PC-3 (cell line): ENCODE measurements at regions not wholly inside any gene's neighbourhood (a gene's known extent, or its start where the extent isn't known, plus 50 kb on each side); places are given as distances from the start of the nearest gene placed in this dataset.

Source experiments
- ATAC-seq: fragments of 200-7000 bp; cut with Tn5 transposase; 2 replicates; pipeline ENCODE4 v1.9.1; 2020; ENCODE audit warnings: mild to moderate bottlenecking, moderate library complexity
- BruUV-seq: library from RNA; stranded (reverse); fragments of 400-500 nt; replicated peaks from 2 replicates; lab custom pipeline; 2021; lab: Mats Ljungman, UMichigan
- CTCF ChIA-PET: fragments of 300-600 bp; sonication (Branson Sonifier 250); formaldehyde crosslinking; loops from one replicate; lab custom pipeline; 2022; ENCODE audit warnings: antibody characterized with exemption; lab: Charles Lee
- POLR2A ChIA-PET: fragments of 300-600 bp; sonication (Branson Sonifier 250); formaldehyde crosslinking; loops from one replicate; lab custom pipeline; 2022; ENCODE audit warnings: antibody characterized with exemption; ENCODE audit not compliant: unreplicated experiment; lab: Charles Lee
- DNase-seq: peaks from one replicate; pipeline ENCODE4 v3.0.0-alpha.2; 2015
- H2AFZ ChIP-seq: fragments of 300-600 bp; sonication (generic); 2 replicates; pipeline ENCODE4 v1.6.0; 2016; ENCODE audit warnings: antibody characterized with exemption, low read length
- H3F3A ChIP-seq: fragments of 300-600 bp; sonication (generic); one replicate; pipeline ENCODE4 v1.6.0; 2017; ENCODE audit warnings: antibody characterized with exemption, low read length, control low read depth, mild to moderate bottlenecking; ENCODE audit not compliant: unreplicated experiment
- H3K27ac ChIP-seq: fragments of 300-600 bp; sonication (generic); 2 replicates; pipeline ENCODE4 v1.5.1; 2016; ENCODE audit warnings: mild to moderate bottlenecking, low read length
- H3K27me3 ChIP-seq: fragments of 300-600 bp; sonication (generic); 2 replicates; pipeline ENCODE4 v1.6.1; 2016; ENCODE audit warnings: low read length, mixed read lengths
- H3K36me3 ChIP-seq: fragments of 300-600 bp; sonication (generic); 2 replicates; pipeline ENCODE4 v1.6.1; 2016; ENCODE audit warnings: low read depth, mixed run types, low read length, mixed read lengths
- H3K4me1 ChIP-seq: fragments of 300-600 bp; sonication (generic); 2 replicates; pipeline ENCODE4 v1.5.1; 2016; ENCODE audit warnings: low read length; ENCODE audit not compliant: insufficient read depth
- H3K4me2 ChIP-seq: fragments of 300-600 bp; sonication (generic); 2 replicates; pipeline ENCODE4 v1.6.0; 2016; ENCODE audit warnings: low read length
- H3K4me3 ChIP-seq: fragments of 300-600 bp; sonication (generic); 2 replicates; pipeline ENCODE4 v1.5.1; 2016; ENCODE audit warnings: mild to moderate bottlenecking, low read length, mixed read lengths
- H3K79me2 ChIP-seq: fragments of 300-600 bp; sonication (generic); 2 replicates; pipeline ENCODE4 v1.6.1; 2017; ENCODE audit warnings: low read length, mixed read lengths
- H3K9ac ChIP-seq: fragments of 300-600 bp; sonication (generic); 2 replicates; pipeline ENCODE4 v1.6.0; 2016; ENCODE audit warnings: mild to moderate bottlenecking, low read length
- H3K9me2 ChIP-seq: fragments of 300-600 bp; sonication (generic); replicated peaks from 2 replicates; pipeline ENCODE4 v1.6.1; 2016; ENCODE audit warnings: mixed run types, low read length, mixed read lengths
- H3K9me3 ChIP-seq: fragments of 300-600 bp; sonication (generic); 2 replicates; pipeline ENCODE4 v1.6.1; 2016; ENCODE audit warnings: low read length, mixed read lengths
- H4K20me1 ChIP-seq: fragments of 300-600 bp; sonication (generic); 2 replicates; pipeline ENCODE4 v1.6.1; 2016; ENCODE audit warnings: low read length, mixed read lengths
- CTCF ChIP-seq: fragments of 300-600 bp; sonication (generic); conservative IDR thresholded peaks from 2 replicates; pipeline ENCODE4 v1.5.1; 2017; ENCODE audit warnings: antibody characterized with exemption, low read depth, mild to moderate bottlenecking, low read length
- EZH2 ChIP-seq: fragments of 300-600 bp; sonication (generic); IDR thresholded peaks from one replicate; pipeline ENCODE4 v1.6.1; 2017; ENCODE audit warnings: antibody characterized with exemption, mild to moderate bottlenecking, low read length; ENCODE audit not compliant: unreplicated experiment
- EZH2phosphoT487 ChIP-seq: fragments of 300-600 bp; sonication (generic); IDR thresholded peaks from 2 replicates; pipeline ENCODE4 v1.6.1; 2018; ENCODE audit warnings: mild to moderate bottlenecking, antibody characterized with exemption, low read length, borderline replicate concordance
- intact Hi-C: fragments of 100-400 bp; cut with micrococcal nuclease; formaldehyde crosslinking; loops from 2 replicates; pipeline ENCODE4 v1.9.0; 2023

- peaks cover 16% of the 10 kb centered on the region for H3K4me1 ChIP-seq
- no peaks in the 10 kb centered on the region for H3K27me3 ChIP-seq
- peak overlapping the region; percentile 43 for H3K4me2 ChIP-seq
- H4K20me1 ChIP-seq, result no peaks in the 10 kb centered on the region
- TF ChIP-seq EZH2phosphoT487 (no peak), EZH2 (no peak), CTCF (no peak)
- no peak overlapping the region for H3K9ac ChIP-seq
- H3K27ac ChIP-seq, result no peak overlapping the region
- ATAC-seq (peak; percentile 83), DNase-seq (peak; percentile 66)
- no peaks in the 10 kb centered on the region for H3K9me3 ChIP-seq
- no peak overlapping the region for H3K4me3 ChIP-seq
- CTCF ChIA-PET, result no interaction called here
- no peaks in the 10 kb centered on the region for H3K36me3 ChIP-seq
- H3K79me2 ChIP-seq, result no peaks in the 10 kb centered on the region
- no peaks in the 10 kb centered on the region for H3F3A ChIP-seq
- H2AFZ ChIP-seq, result no peak overlapping the region
- POLR2A ChIA-PET, result interaction anchor here (0.5 to 0.6 kb wide), 2 partner anchors 57 to 386 kb away, joined by 3 to 8 read pairs; no protein-coding TSS in a partner anchor
- intact Hi-C loops, result no loop called here
- BruUV-seq, result no TSS peak
- H3K9me2 ChIP-seq, result no peaks in the 10 kb centered on the region
Observed at GRCh38 chr6:134466771-134467525, 149.0 kb upstream of the SGK1 start.

- no peaks in the 10 kb centered on the region for H3K79me2 ChIP-seq
- no peaks in the 10 kb centered on the region for H3K9me3 ChIP-seq
- no peaks in the 10 kb centered on the region for H3F3A ChIP-seq
- no peaks in the 10 kb centered on the region for H3K36me3 ChIP-seq
- TF ChIP-seq CTCF, result no peak
- TF ChIP-seq EZH2, result no peak
- TF ChIP-seq EZH2phosphoT487, result no peak
- no peak for DNase-seq
- no peak overlapping the region for H3K4me3 ChIP-seq
- H3K4me1 ChIP-seq, result peaks cover 16% of the 10 kb centered on the region
- H3K9me2 ChIP-seq, result no peaks in the 10 kb centered on the region
- ChIA-PET CTCF (no interaction called here), POLR2A (no interaction called here)
- H3K27me3 ChIP-seq, result no peaks in the 10 kb centered on the region
- no peaks in the 10 kb centered on the region for H4K20me1 ChIP-seq
- no peak overlapping the region for H3K27ac ChIP-seq
- no TSS peak for BruUV-seq
- H3K4me2 ChIP-seq, result no peak overlapping the region
- ATAC-seq, result no peak
- intact Hi-C loops, result no loop called here
- no peak overlapping the region for H2AFZ ChIP-seq
- H3K9ac ChIP-seq, result no peak overlapping the region
Observed at GRCh38 chr6:134464690-134465411, 146.9 kb upstream of the SGK1 start.
